ENCODE measurements at regions not wholly inside any gene's neighbourhood (a gene's known extent, or its start where the extent isn't known, plus 50 kb on each side); places are given as distances from the start of the nearest gene placed in this dataset.

- Histone ChIP-seq H4K91ac (ENCODE audit: insufficient read length, low read depth, low read length) (no peak overlapping the region), H3K23ac (ENCODE audit: insufficient read length, low read depth, low read length) (no peak overlapping the region), H2BK20ac (ENCODE audit: low read depth, low read length, poor library complexity, severe bottlenecking) (no peak overlapping the region), H3K9ac (ENCODE audit: extremely low read depth, insufficient read length, low read length) (no peak overlapping the region), H3K4me1 (ENCODE audit: insufficient read depth, low read length) (no peaks in the 10 kb centered on the region), H3K27me3 (ENCODE audit: insufficient read depth, low read length) (no peaks in the 10 kb centered on the region), H3K9me3 (ENCODE audit: control insufficient read depth, low read depth, low read length) (no peaks in the 10 kb centered on the region), H3T11ph (ENCODE audit: low read length) (no peak overlapping the region), H2BK5ac (ENCODE audit: insufficient read length, low read length) (no peak overlapping the region), H3K14ac (ENCODE audit: insufficient read depth, low read length) (no peak overlapping the region), H3K23me2 (ENCODE audit: insufficient read length, low read depth, low read length, poor library complexity, severe bottlenecking) (no peaks in the 10 kb centered on the region), H4K5ac (ENCODE audit: insufficient read length, low read depth, low read length) (no peak overlapping the region), H2AK5ac (ENCODE audit: insufficient read length, low read length) (no peak overlapping the region), H2AFZ (ENCODE audit: low read length) (no peak overlapping the region), H3K79me1 (ENCODE audit: insufficient read depth, low read depth, low read length, poor library complexity, severe bottlenecking) (no peaks in the 10 kb centered on the region), H3K4ac (ENCODE audit: low read depth, low read length) (no peak overlapping the region), H3K27ac (ENCODE audit: insufficient read length, low read depth, low read length) (no peak overlapping the region), H4K20me1 (ENCODE audit: control insufficient read depth, insufficient read depth, insufficient read length) (no peaks in the 10 kb centered on the region), H3K56ac (ENCODE audit: insufficient read length, low read depth, low read length) (no peak overlapping the region), H3K4me2 (ENCODE audit: insufficient read depth, insufficient read length, low read length) (no peak overlapping the region), H3K79me2 (ENCODE audit: insufficient read depth, low read length) (no peaks in the 10 kb centered on the region), H2BK12ac (ENCODE audit: insufficient read length, low read depth, low read length) (no peak overlapping the region), H2BK15ac (ENCODE audit: low read depth, low read length) (no peak overlapping the region), H3K18ac (ENCODE audit: insufficient read length, low read depth, low read length) (no peak overlapping the region), H2BK120ac (ENCODE audit: low read depth, low read length, poor library complexity, severe bottlenecking) (no peak overlapping the region), H4K8ac (replicated peaks; ENCODE audit: insufficient read length, low read depth, low read length) (no peak overlapping the region)
- Mint-ChIP-seq H3K9me3 (peaks cover 0 to 6% of the 10 kb centered on the region in 2 experiments; a peak in 1 of 5 replicates), H3K36me3 (ENCODE audit: insufficient read depth in 1 of 3, low read depth in 3 of 3) (no peaks in the 10 kb centered on the region), H3K4me1 (no peaks in the 10 kb centered on the region), H3K4me3 (no peak overlapping the region), H3K27ac (no peak overlapping the region; a peak in 1 of 7 replicates), H3K27me3 (ENCODE audit: low read depth) (no peaks in the 10 kb centered on the region)
- no CpG with 5 or more reads among the region's 2 CpGs for WGBS (ENCODE audit: extremely low coverage, insufficient read length, low lambda C conversion rate)
- no peak for DNase-seq
- TF ChIP-seq CTCF (conservative IDR thresholded peaks at IDR 0.05), result no peak
These were observed 757.0 kb downstream of the GRIK2 start for GRCh38 chr6:102150549-102150948.
